ENCODE measurements at regions not wholly inside any gene's neighbourhood (a gene's known extent, or its start where the extent isn't known, plus 50 kb on each side); places are given as distances from the start of the nearest gene placed in this dataset.

GRCh38 chr22:34159491-34159890, 239.2 kb upstream of the LARGE1 start:
- peak; percentile 1 for DNase-seq (ENCODE audit: low read depth)

- no peak for DNase-seq (ENCODE audit: low read depth)
Observed at GRCh38 chr22:34160141-34160783, 240.0 kb upstream of the LARGE1 start.

GRCh38 chr22:34161431-34162123, 241.3 kb upstream of the LARGE1 start:
- no peak for DNase-seq (ENCODE audit: low read depth)

GRCh38 chr22:34198976-34199375, 278.7 kb upstream of the LARGE1 start:
- DNase-seq (ENCODE audit: low read depth), result no peak

- no peak for DNase-seq (ENCODE audit: low read depth)
Observed at GRCh38 chr22:34210301-34210700, 290.0 kb upstream of the LARGE1 start.

GRCh38 chr22:34214372-34214771, 294.1 kb upstream of the LARGE1 start:
- DNase-seq (ENCODE audit: low read depth), result no peak

GRCh38 chr22:34225278-34225677, 305.0 kb upstream of the LARGE1 start:
- DNase-seq (ENCODE audit: low read depth), result no peak

- no peak for DNase-seq (ENCODE audit: low read depth)
Observed at GRCh38 chr22:34236527-34236926, 316.3 kb upstream of the LARGE1 start.

GRCh38 chr22:34239421-34239820, 319.1 kb upstream of the LARGE1 start:
- no peak for DNase-seq (ENCODE audit: low read depth)

- DNase-seq (ENCODE audit: low read depth), result no peak
Observed at GRCh38 chr22:34243023-34243422, 322.7 kb upstream of the LARGE1 start.

- DNase-seq (ENCODE audit: low read depth), result no peak
Observed at GRCh38 chr22:34255042-34255441, 334.8 kb upstream of the LARGE1 start.

- DNase-seq (ENCODE audit: low read depth), result no peak
Observed at GRCh38 chr22:34278121-34278520, 357.8 kb upstream of the LARGE1 start.

- DNase-seq (ENCODE audit: low read depth), result no peak
Observed at GRCh38 chr22:34281738-34282137, 361.5 kb upstream of the LARGE1 start.

GRCh38 chr22:34283844-34284243, 363.6 kb upstream of the LARGE1 start:
- DNase-seq (ENCODE audit: low read depth), result no peak

- DNase-seq (ENCODE audit: low read depth), result no peak
Observed at GRCh38 chr22:34293324-34293723, 373.0 kb upstream of the LARGE1 start.

GRCh38 chr22:34294476-34294875, 374.2 kb upstream of the LARGE1 start:
- DNase-seq (ENCODE audit: low read depth), result no peak

GRCh38 chr22:34294986-34295385, 374.7 kb upstream of the LARGE1 start:
- DNase-seq (ENCODE audit: low read depth), result no peak

- DNase-seq (ENCODE audit: low read depth), result no peak
Observed at GRCh38 chr22:34296461-34296860, 376.2 kb upstream of the LARGE1 start.

GRCh38 chr22:34297536-34298120, 377.4 kb upstream of the LARGE1 start:
- DNase-seq (ENCODE audit: low read depth), result no peak

GRCh38 chr22:34299496-34299895, 379.2 kb upstream of the LARGE1 start:
- no peak for DNase-seq (ENCODE audit: low read depth)

GRCh38 chr22:34301569-34301968, 381.3 kb upstream of the LARGE1 start:
- DNase-seq (ENCODE audit: low read depth), result no peak

- DNase-seq (ENCODE audit: low read depth), result no peak
Observed at GRCh38 chr22:34303656-34304055, 383.4 kb upstream of the LARGE1 start.

GRCh38 chr22:34306361-34306760, 386.1 kb upstream of the LARGE1 start:
- no peak for DNase-seq (ENCODE audit: low read depth)

Data from Daoy (cell line).